OCI-LY1 (cell line): ENCODE measurements at regions not wholly inside any gene's neighbourhood (a gene's known extent, or its start where the extent isn't known, plus 50 kb on each side); places are given as distances from the start of the nearest gene placed in this dataset.

ENCODE experiments used
- H2AFZ ChIP-seq: fragments of 200-600 bp; sonication (generic), shearing (Covaris generic); 2 replicates; pipeline ENCODE4 v1.6.0; 2014; ENCODE audit warnings: antibody characterized with exemption, mild to moderate bottlenecking, low read length
- H3F3A ChIP-seq: fragments of 200-600 bp; sonication (generic), shearing (Covaris generic); 2 replicates; pipeline ENCODE4 v1.6.0; 2014; ENCODE audit warnings: mild to moderate bottlenecking, antibody characterized with exemption, low read length, moderate library complexity; ENCODE audit not compliant: insufficient read depth
- H3K27ac ChIP-seq: fragments of 200-600 bp; sonication (generic); 2 replicates; pipeline ENCODE4 v1.5.1; 2014; ENCODE audit warnings: low read length, mixed run types, mild to moderate bottlenecking, low read depth; ENCODE audit not compliant: poor library complexity, severe bottlenecking
- H3K27me3 ChIP-seq: fragments of 200-600 bp; sonication (generic); 2 replicates; pipeline ENCODE4 v1.6.0; 2014; ENCODE audit warnings: antibody characterized with exemption, mild to moderate bottlenecking, low read length, moderate library complexity; ENCODE audit not compliant: insufficient read depth
- H3K36me3 ChIP-seq: fragments of 200-600 bp; sonication (generic); 2 replicates; pipeline ENCODE4 v1.6.1; 2014; ENCODE audit warnings: mild to moderate bottlenecking, antibody characterized with exemption, low read length, moderate library complexity, mixed read lengths; ENCODE audit not compliant: insufficient read depth
- H3K4me1 ChIP-seq: fragments of 200-600 bp; sonication (generic); 2 replicates; pipeline ENCODE4 v1.5.1; 2014; ENCODE audit warnings: mild to moderate bottlenecking, low read length, moderate library complexity; ENCODE audit not compliant: insufficient read depth, severe bottlenecking
- H3K4me2 ChIP-seq: fragments of 200-600 bp; sonication (generic), shearing (Covaris generic); 2 replicates; pipeline ENCODE4 v1.6.1; 2014; ENCODE audit warnings: low read length
- H3K4me3 ChIP-seq: fragments of 200-600 bp; sonication (generic); 2 replicates; pipeline ENCODE4 v1.5.1; 2014; ENCODE audit warnings: low read length, low read depth, mild to moderate bottlenecking, mixed read lengths; ENCODE audit not compliant: poor library complexity, severe bottlenecking
- H3K79me2 ChIP-seq: fragments of 200-600 bp; shearing (Covaris generic); 2 replicates; pipeline ENCODE4 v1.6.1; 2016; ENCODE audit warnings: mixed run types, low read length, mixed read lengths; ENCODE audit not compliant: insufficient read depth
- H3K9ac ChIP-seq: fragments of 200-600 bp; sonication (generic), shearing (Covaris generic); 2 replicates; pipeline ENCODE4 v1.6.1; 2014; ENCODE audit warnings: mild to moderate bottlenecking, low read length, mixed read lengths
- H3K9me2 ChIP-seq: fragments of 200-600 bp; sonication (generic), shearing (Covaris generic); 2 replicates; pipeline ENCODE4 v1.6.1; 2014; ENCODE audit warnings: low read depth, mild to moderate bottlenecking, low read length, mixed read lengths
- H3K9me3 ChIP-seq: fragments of 200-600 bp; shearing (Covaris generic); 2 replicates; pipeline ENCODE4 v1.6.1; 2014; ENCODE audit warnings: low read length, mixed read lengths
- H4K20me1 ChIP-seq: fragments of 200-600 bp; sonication (generic), shearing (Covaris generic); 2 replicates; pipeline ENCODE4 v1.6.0; 2016; ENCODE audit warnings: mild to moderate bottlenecking, low read length; ENCODE audit not compliant: insufficient read depth
- EZH2 ChIP-seq: fragments of 200-600 bp; sonication (generic), shearing (Covaris generic); IDR thresholded peaks from 2 replicates; pipeline ENCODE4 v1.8.0; 2017; ENCODE audit warnings: borderline replicate concordance, mixed run types, mild to moderate bottlenecking, antibody characterized with exemption, low read length, moderate library complexity, mixed read lengths
- TF ChIP-seq, protein P1 (sequence below): fragments of 200-600 bp; sonication (generic), shearing (Covaris generic); IDR thresholded peaks from 2 replicates; pipeline ENCODE4 v1.5.1; 2017; ENCODE audit warnings: mild to moderate bottlenecking, antibody characterized with exemption, low read length, moderate library complexity, mixed read lengths

DNA sequence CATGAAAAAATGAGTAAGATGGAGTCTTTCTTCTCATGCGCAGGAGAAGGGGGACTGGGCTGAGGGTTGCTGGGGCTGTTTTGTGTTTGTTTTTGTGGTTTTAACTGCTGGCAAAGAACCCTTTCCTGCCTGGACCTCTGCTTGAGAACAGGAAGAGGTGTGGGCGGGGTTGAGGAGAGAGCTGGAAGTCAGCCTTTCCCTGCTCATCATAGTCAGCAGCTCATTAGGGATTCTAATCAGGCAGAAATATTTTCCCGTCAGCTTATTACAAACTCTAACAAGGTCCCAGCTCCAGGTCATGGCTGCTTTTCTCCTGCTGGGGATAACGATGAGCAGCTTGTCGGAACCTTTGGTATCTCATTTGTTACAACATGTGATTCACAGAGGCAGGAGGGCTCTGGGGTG is 185.0 kb upstream of the NRXN3 start:
- Histone ChIP-seq H3K4me2 (no peak overlapping the region), H3K9me3 (no peaks in the 10 kb centered on the region), H3K9me2 (no peaks in the 10 kb centered on the region), H4K20me1 (no peaks in the 10 kb centered on the region), H3F3A (no peaks in the 10 kb centered on the region), H3K36me3 (no peaks in the 10 kb centered on the region), H3K27me3 (peaks cover 5% of the 10 kb centered on the region; the same call in 1 of the 2 replicates), H3K4me1 (no peaks in the 10 kb centered on the region), H2AFZ (no peak overlapping the region), H3K79me2 (no peaks in the 10 kb centered on the region), H3K4me3 (no peak overlapping the region), H3K27ac (no peak overlapping the region), H3K9ac (no peak overlapping the region)
- TF ChIP-seq, protein P1, sequence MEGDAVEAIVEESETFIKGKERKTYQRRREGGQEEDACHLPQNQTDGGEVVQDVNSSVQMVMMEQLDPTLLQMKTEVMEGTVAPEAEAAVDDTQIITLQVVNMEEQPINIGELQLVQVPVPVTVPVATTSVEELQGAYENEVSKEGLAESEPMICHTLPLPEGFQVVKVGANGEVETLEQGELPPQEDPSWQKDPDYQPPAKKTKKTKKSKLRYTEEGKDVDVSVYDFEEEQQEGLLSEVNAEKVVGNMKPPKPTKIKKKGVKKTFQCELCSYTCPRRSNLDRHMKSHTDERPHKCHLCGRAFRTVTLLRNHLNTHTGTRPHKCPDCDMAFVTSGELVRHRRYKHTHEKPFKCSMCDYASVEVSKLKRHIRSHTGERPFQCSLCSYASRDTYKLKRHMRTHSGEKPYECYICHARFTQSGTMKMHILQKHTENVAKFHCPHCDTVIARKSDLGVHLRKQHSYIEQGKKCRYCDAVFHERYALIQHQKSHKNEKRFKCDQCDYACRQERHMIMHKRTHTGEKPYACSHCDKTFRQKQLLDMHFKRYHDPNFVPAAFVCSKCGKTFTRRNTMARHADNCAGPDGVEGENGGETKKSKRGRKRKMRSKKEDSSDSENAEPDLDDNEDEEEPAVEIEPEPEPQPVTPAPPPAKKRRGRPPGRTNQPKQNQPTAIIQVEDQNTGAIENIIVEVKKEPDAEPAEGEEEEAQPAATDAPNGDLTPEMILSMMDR: no peak
- TF ChIP-seq EZH2: no peak

DNA sequence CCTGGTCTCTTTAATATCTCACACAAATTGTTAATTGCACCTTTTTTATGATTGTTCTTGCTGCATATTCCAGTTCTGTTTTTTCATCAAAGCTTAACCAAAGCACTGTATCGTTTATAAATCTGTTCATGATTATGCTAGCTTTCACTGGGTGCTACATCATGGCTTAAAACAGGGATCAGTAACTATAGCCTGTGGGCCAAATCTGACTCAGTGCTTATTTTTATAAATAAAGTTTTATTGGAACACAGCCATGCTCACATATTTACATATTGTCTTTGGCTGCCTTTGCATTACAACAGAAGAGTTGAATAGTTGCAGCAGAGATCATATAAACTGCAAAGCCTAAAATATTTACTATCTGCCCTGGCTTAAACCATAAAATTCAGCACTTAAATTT is 183.4 kb upstream of the NRXN3 start:
- Histone ChIP-seq H3K79me2 (no peaks in the 10 kb centered on the region), H3K27ac (no peak overlapping the region), H2AFZ (no peak overlapping the region), H3K4me3 (no peak overlapping the region), H4K20me1 (no peaks in the 10 kb centered on the region), H3K9me3 (no peaks in the 10 kb centered on the region), H3K9me2 (no peaks in the 10 kb centered on the region), H3K9ac (no peak overlapping the region), H3K27me3 (peaks cover 5% of the 10 kb centered on the region; the same call in 1 of the 2 replicates), H3K36me3 (no peaks in the 10 kb centered on the region), H3K4me1 (no peaks in the 10 kb centered on the region), H3K4me2 (no peak overlapping the region), H3F3A (no peaks in the 10 kb centered on the region)
- TF ChIP-seq EZH2: no peak
- TF ChIP-seq, protein P1: no peak

DNA sequence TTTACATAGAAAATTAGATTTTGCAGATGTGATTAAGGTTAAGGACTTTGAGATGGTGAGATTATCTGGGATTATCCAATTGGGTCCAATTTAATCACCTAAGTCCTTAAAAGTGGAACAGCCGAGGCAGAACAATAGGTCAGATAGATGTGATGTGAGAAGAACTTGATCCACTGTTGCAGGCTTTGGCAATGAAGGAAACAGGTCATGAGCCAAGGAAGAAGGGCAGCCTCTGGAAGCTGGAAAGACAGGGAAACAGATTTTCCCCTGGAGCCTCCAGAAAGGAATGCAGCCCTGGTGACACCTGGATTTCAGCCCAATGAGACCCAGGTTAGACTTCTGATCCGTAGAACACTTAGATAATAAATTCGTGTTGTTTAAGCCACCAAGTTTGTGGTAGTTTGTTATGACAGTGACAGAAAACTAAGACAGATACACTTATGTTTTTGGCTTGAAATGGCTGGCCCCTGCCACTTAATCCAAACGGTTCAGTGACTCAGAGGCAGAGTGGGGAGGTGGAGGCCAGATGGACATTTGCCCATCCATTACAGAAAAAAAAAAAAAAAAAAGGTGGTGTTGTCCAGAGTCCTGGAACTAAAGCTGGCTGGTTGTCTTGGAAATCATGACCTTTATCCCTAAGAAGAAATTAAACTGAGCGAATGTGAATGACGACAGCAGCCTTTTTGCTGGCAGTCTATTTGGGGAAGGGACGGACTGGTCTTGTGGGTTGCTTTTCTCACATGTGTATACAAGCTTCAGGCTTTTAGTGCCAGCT is 181.9 kb upstream of the NRXN3 start:
- TF ChIP-seq, protein P1: no peak
- TF ChIP-seq EZH2: no peak
- Histone ChIP-seq H3K4me3 (no peak overlapping the region), H3F3A (no peaks in the 10 kb centered on the region), H3K36me3 (no peaks in the 10 kb centered on the region), H4K20me1 (no peaks in the 10 kb centered on the region), H3K79me2 (no peaks in the 10 kb centered on the region), H3K9me3 (no peaks in the 10 kb centered on the region), H2AFZ (no peak overlapping the region), H3K4me1 (no peaks in the 10 kb centered on the region), H3K27ac (no peak overlapping the region), H3K9ac (no peak overlapping the region), H3K27me3 (peaks cover 5% of the 10 kb centered on the region; the same call in 1 of the 2 replicates), H3K9me2 (no peaks in the 10 kb centered on the region), H3K4me2 (no peak overlapping the region)
